Chondrocyte (in vitro differentiated cells): ENCODE measurements at regions not wholly inside any gene's neighbourhood (a gene's known extent, or its start where the extent isn't known, plus 50 kb on each side); places are given as distances from the start of the nearest gene placed in this dataset.

Source experiments
- DNase-seq: peaks from one replicate; pipeline ENCODE4 v3.0.0; 2021; ENCODE audit warnings: mixed read lengths, low spot score
- H3K27ac Mint-ChIP-seq: one replicate; pipeline ENCODE4 v1.8.0; 2021; ENCODE audit warnings: mild to moderate bottlenecking, moderate library complexity, mixed read lengths; ENCODE audit not compliant: unreplicated experiment
- H3K27me3 Mint-ChIP-seq: 2 replicates; pipeline ENCODE4 v1.8.0; 2021; ENCODE audit warnings: low read depth, mixed read lengths
- H3K36me3 Mint-ChIP-seq: 2 replicates; pipeline ENCODE4 v1.8.0; 2021; ENCODE audit warnings: low read depth, mixed read lengths
- H3K4me1 Mint-ChIP-seq: 2 replicates; pipeline ENCODE4 v1.8.0; 2021; ENCODE audit warnings: low read depth, mild to moderate bottlenecking, mixed read lengths
- H3K4me3 Mint-ChIP-seq: one replicate; pipeline ENCODE4 v1.8.0; 2021; ENCODE audit warnings: mild to moderate bottlenecking, moderate library complexity, mixed read lengths; ENCODE audit not compliant: unreplicated experiment
- H3K9me3 Mint-ChIP-seq: 2 replicates; pipeline ENCODE4 v1.8.0; 2021; ENCODE audit warnings: low read depth, mixed read lengths
- CTCF ChIP-seq: fragments of 200-600 bp; sonication (generic); IDR thresholded peaks from 2 replicates; pipeline ENCODE4 v1.5.0; 2021; ENCODE audit warnings: antibody characterized with exemption, mild to moderate bottlenecking, moderate library complexity

- H3K9me3 Mint-ChIP-seq: peaks cover 3% of the 10 kb centered on the region
- no peak for TF ChIP-seq CTCF
- H3K4me1 Mint-ChIP-seq: no peaks in the 10 kb centered on the region
- H3K27me3 Mint-ChIP-seq: peaks cover 11% of the 10 kb centered on the region
- DNase-seq: no peak
- H3K36me3 Mint-ChIP-seq: peaks cover 2% of the 10 kb centered on the region
- no peak overlapping the region for H3K27ac Mint-ChIP-seq
- no peak overlapping the region for H3K4me3 Mint-ChIP-seq
Observed at GRCh38 chr2:241974851-241975592, 105.5 kb downstream of the RTP5 start.

- DNase-seq: no peak
- Mint-ChIP-seq H3K4me3 (no peak overlapping the region), H3K36me3 (peaks cover 2% of the 10 kb centered on the region), H3K27ac (no peak overlapping the region), H3K9me3 (peaks cover 3% of the 10 kb centered on the region), H3K27me3 (peaks cover 11% of the 10 kb centered on the region), H3K4me1 (no peaks in the 10 kb centered on the region)
- no peak for TF ChIP-seq CTCF
Observed at GRCh38 chr2:241975593-241976284, 106.2 kb downstream of the RTP5 start.

GRCh38 chr2:241976296-241976695, 106.8 kb downstream of the RTP5 start:
- DNase-seq: no peak
- no peak overlapping the region for H3K4me3 Mint-ChIP-seq
- H3K27me3 Mint-ChIP-seq: peaks cover 11% of the 10 kb centered on the region
- peaks cover 2% of the 10 kb centered on the region for H3K36me3 Mint-ChIP-seq
- no peaks in the 10 kb centered on the region for H3K4me1 Mint-ChIP-seq
- peaks cover 3% of the 10 kb centered on the region for H3K9me3 Mint-ChIP-seq
- no peak for TF ChIP-seq CTCF
- H3K27ac Mint-ChIP-seq: no peak overlapping the region

- Mint-ChIP-seq H3K27ac (no peak overlapping the region), H3K4me3 (no peak overlapping the region), H3K9me3 (peaks cover 3% of the 10 kb centered on the region), H3K27me3 (peaks cover 11% of the 10 kb centered on the region), H3K36me3 (peaks cover 2% of the 10 kb centered on the region), H3K4me1 (no peaks in the 10 kb centered on the region)
- no peak for TF ChIP-seq CTCF
- DNase-seq: no peak
Observed at GRCh38 chr2:241977557-241978300, 108.2 kb downstream of the RTP5 start.

GRCh38 chr2:241978670-241979069, 109.1 kb downstream of the RTP5 start:
- no peak for DNase-seq
- Mint-ChIP-seq H3K9me3 (peaks cover 3% of the 10 kb centered on the region), H3K36me3 (peaks cover 2% of the 10 kb centered on the region), H3K4me1 (no peaks in the 10 kb centered on the region), H3K27ac (no peak overlapping the region), H3K4me3 (no peak overlapping the region), H3K27me3 (peaks cover 6% of the 10 kb centered on the region)
- TF ChIP-seq CTCF: no peak
